ENCODE measurements at regions not wholly inside any gene's neighbourhood (a gene's known extent, or its start where the extent isn't known, plus 50 kb on each side); places are given as distances from the start of the nearest gene placed in this dataset.
A peak's percentile ranks its signal among the peaks of the same experiment; 100 is the strongest.

DNA sequence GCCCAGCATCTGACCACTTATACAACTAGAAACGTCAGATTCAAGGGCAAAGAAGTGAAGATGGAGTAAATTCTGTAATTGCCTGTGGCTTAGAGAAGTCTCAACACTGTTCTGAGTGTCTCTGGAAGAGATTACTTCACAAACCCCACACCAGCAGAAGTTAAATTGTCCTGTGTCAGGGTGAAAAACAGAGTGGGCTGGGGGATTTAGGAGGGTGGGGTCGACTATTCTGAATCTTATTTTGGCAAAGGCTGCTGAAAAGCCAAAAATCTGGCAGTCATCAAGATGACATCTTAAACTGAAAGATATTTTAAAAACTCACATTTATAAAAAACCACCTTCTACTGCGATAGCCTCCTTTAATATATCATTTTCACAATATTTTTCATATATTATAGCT is 180.8 kb downstream of the KLHL28 start:
- H2AFZ ChIP-seq (ENCODE audit: low read length) = no peak overlapping the region
- H3K4me3 ChIP-seq (ENCODE audit: low read length in 2 of 2) = no peak overlapping the region
- peaks cover 0 to 3% of the 10 kb centered on the region in 2 donors for H3K4me1 ChIP-seq (ENCODE audit: control insufficient read depth in 2 of 2, insufficient read depth in 1 of 2, low read depth in 1 of 2, low read length in 2 of 2)
- no peaks in the 10 kb centered on the region for H3K36me3 ChIP-seq (replicated peaks in 1 of 2; ENCODE audit: control insufficient read depth in 2 of 2, insufficient read depth in 2 of 2, low read length in 2 of 2)
- H3K27ac ChIP-seq (replicated peaks; ENCODE audit: low read length) = no peak overlapping the region
- H4K8ac ChIP-seq (ENCODE audit: low read depth, low read length) = no peak overlapping the region
- no peak overlapping the region for H2BK120ac ChIP-seq (ENCODE audit: low read depth, low read length)
- 100% methylated on average over 1 of the region's 3 CpGs for WGBS, 2 donors (ENCODE audit: extremely low coverage in 2 of 2, insufficient read length in 2 of 2, insufficient replicate concordance in 1 of 2)
- no peak overlapping the region for H2AK5ac ChIP-seq (ENCODE audit: low read depth, low read length)
- H3K23ac ChIP-seq (ENCODE audit: low read depth, low read length, poor library complexity) = no peak overlapping the region
- H2BK15ac ChIP-seq (ENCODE audit: low read length) = no peak overlapping the region
- no peak overlapping the region for H3K9ac ChIP-seq (ENCODE audit: low read depth, low read length, poor library complexity)
- DNase-seq (ENCODE audit: low spot score) = no peak
- H3K4ac ChIP-seq (ENCODE audit: low read length) = no peak overlapping the region
- H3K27me3 ChIP-seq (ENCODE audit: control insufficient read depth in 3 of 3, insufficient read depth in 3 of 3, low read depth in 1 of 3, low read length in 3 of 3) = no peaks in the 10 kb centered on the region
- H3K4me2 ChIP-seq (ENCODE audit: insufficient read depth, low read length, poor library complexity, severe bottlenecking) = no peak overlapping the region
- H3K79me1 ChIP-seq (ENCODE audit: low read depth, low read length) = peaks cover 2% of the 10 kb centered on the region
- H3K18ac ChIP-seq (ENCODE audit: low read length) = no peak overlapping the region
- H2BK5ac ChIP-seq (ENCODE audit: low read length) = no peak overlapping the region
- no peak overlapping the region for H3K14ac ChIP-seq (ENCODE audit: low read length)
- H4K91ac ChIP-seq (ENCODE audit: low read depth, low read length, poor library complexity) = no peak overlapping the region
- no peaks in the 10 kb centered on the region for H3K9me3 ChIP-seq (replicated peaks in 1 of 2; ENCODE audit: control insufficient read depth in 2 of 2, insufficient read depth in 1 of 2, low read depth in 1 of 2, low read length in 2 of 2)
- H2BK12ac ChIP-seq (ENCODE audit: low read length) = no peak overlapping the region

DNA sequence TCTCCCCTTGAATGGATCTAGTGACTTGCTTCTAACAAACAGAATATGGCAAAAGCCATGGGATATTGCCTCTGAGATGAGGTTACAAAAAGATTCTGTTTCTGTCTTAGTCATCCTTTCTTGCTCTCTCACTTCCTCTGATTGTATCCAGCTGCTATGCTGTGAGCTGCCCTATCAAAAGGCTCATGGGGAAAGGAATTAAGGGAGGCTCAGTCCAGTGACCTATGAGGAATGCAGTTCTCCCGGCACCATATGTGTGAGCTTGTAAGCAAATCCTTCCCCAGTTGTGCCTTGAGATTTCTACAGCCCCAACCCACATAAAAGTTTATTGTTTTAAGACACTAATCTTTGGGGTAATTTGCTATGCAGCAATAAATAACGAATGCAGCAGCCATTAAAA is 183.1 kb downstream of the KLHL28 start:
- no peak overlapping the region for H3K23ac ChIP-seq (ENCODE audit: low read depth, low read length, poor library complexity)
- no peak overlapping the region for H3K14ac ChIP-seq (ENCODE audit: low read length)
- H3K4me2 ChIP-seq (ENCODE audit: insufficient read depth, low read length, poor library complexity, severe bottlenecking) = no peak overlapping the region
- H3K9me3 ChIP-seq (replicated peaks in 1 of 2; ENCODE audit: control insufficient read depth in 2 of 2, insufficient read depth in 1 of 2, low read depth in 1 of 2, low read length in 2 of 2) = no peaks in the 10 kb centered on the region
- H3K4ac ChIP-seq (ENCODE audit: low read length) = no peak overlapping the region
- no peak overlapping the region for H2BK12ac ChIP-seq (ENCODE audit: low read length)
- peaks cover 0 to 3% of the 10 kb centered on the region in 2 donors for H3K4me1 ChIP-seq (ENCODE audit: control insufficient read depth in 2 of 2, insufficient read depth in 1 of 2, low read depth in 1 of 2, low read length in 2 of 2)
- no peak overlapping the region for H2BK15ac ChIP-seq (ENCODE audit: low read length)
- peak overlapping the region; percentile 9 for H2AFZ ChIP-seq (ENCODE audit: low read length)
- no peak overlapping the region for H2BK120ac ChIP-seq (ENCODE audit: low read depth, low read length)
- H3K9ac ChIP-seq (ENCODE audit: low read depth, low read length, poor library complexity) = no peak overlapping the region
- H3K36me3 ChIP-seq (replicated peaks in 1 of 2; ENCODE audit: control insufficient read depth in 2 of 2, insufficient read depth in 2 of 2, low read length in 2 of 2) = no peaks in the 10 kb centered on the region
- no peak overlapping the region for H2AK5ac ChIP-seq (ENCODE audit: low read depth, low read length)
- H3K27ac ChIP-seq (replicated peaks; ENCODE audit: low read length) = no peak overlapping the region
- no peak overlapping the region for H4K8ac ChIP-seq (ENCODE audit: low read depth, low read length)
- no peak overlapping the region for H4K91ac ChIP-seq (ENCODE audit: low read depth, low read length, poor library complexity)
- no peak overlapping the region for H3K18ac ChIP-seq (ENCODE audit: low read length)
- H2BK5ac ChIP-seq (ENCODE audit: low read length) = no peak overlapping the region
- DNase-seq (ENCODE audit: low spot score) = peak; percentile 37
- H3K4me3 ChIP-seq (ENCODE audit: low read length in 2 of 2) = no peak overlapping the region
- WGBS, 2 donors (ENCODE audit: extremely low coverage in 2 of 2, insufficient read length in 2 of 2, insufficient replicate concordance in 1 of 2) = no CpG with 5 or more reads among the region's 2 CpGs
- no peaks in the 10 kb centered on the region for H3K27me3 ChIP-seq (ENCODE audit: control insufficient read depth in 3 of 3, insufficient read depth in 3 of 3, low read depth in 1 of 3, low read length in 3 of 3)
- H3K79me1 ChIP-seq (ENCODE audit: low read depth, low read length) = no peaks in the 10 kb centered on the region

DNA sequence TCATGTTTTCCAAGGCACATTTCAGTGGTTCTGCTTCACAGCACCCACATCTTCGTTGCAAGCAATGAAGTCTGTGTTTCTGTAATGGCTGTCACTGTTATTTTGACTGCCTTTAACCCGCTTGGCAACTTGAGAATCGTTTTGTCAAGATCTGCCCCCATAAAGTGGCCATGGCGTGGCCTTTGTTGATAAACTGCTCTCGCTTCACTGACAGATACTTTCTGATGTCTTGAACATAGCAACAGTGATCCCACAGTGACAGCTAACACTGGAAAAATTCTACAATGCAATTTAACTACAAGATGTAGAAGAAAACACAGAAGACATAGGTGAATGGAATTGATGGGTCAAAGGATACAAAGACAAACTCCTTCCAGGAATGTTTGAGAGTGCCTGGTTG is 184.2 kb downstream of the KLHL28 start:
- no CpG with 5 or more reads among the region's 5 CpGs for WGBS, 2 donors (ENCODE audit: extremely low coverage in 2 of 2, insufficient read length in 2 of 2, insufficient replicate concordance in 1 of 2)
- H3K79me1 ChIP-seq (ENCODE audit: low read depth, low read length) = no peaks in the 10 kb centered on the region
- H3K27ac ChIP-seq (replicated peaks; ENCODE audit: low read length) = no peak overlapping the region
- no peak overlapping the region for H3K4ac ChIP-seq (ENCODE audit: low read length)
- H3K4me1 ChIP-seq (ENCODE audit: control insufficient read depth in 2 of 2, insufficient read depth in 1 of 2, low read depth in 1 of 2, low read length in 2 of 2) = peaks cover 0 to 3% of the 10 kb centered on the region in 2 donors
- H3K23ac ChIP-seq (ENCODE audit: low read depth, low read length, poor library complexity) = no peak overlapping the region
- H2AK5ac ChIP-seq (ENCODE audit: low read depth, low read length) = no peak overlapping the region
- H3K14ac ChIP-seq (ENCODE audit: low read length) = no peak overlapping the region
- no peak overlapping the region for H2BK5ac ChIP-seq (ENCODE audit: low read length)
- H2BK120ac ChIP-seq (ENCODE audit: low read depth, low read length) = no peak overlapping the region
- H3K9ac ChIP-seq (ENCODE audit: low read depth, low read length, poor library complexity) = no peak overlapping the region
- no peak overlapping the region for H4K8ac ChIP-seq (ENCODE audit: low read depth, low read length)
- no peak overlapping the region for H2BK12ac ChIP-seq (ENCODE audit: low read length)
- H3K36me3 ChIP-seq (replicated peaks in 1 of 2; ENCODE audit: control insufficient read depth in 2 of 2, insufficient read depth in 2 of 2, low read length in 2 of 2) = no peaks in the 10 kb centered on the region
- no peak overlapping the region for H3K4me2 ChIP-seq (ENCODE audit: insufficient read depth, low read length, poor library complexity, severe bottlenecking)
- no peaks in the 10 kb centered on the region for H3K9me3 ChIP-seq (replicated peaks in 1 of 2; ENCODE audit: control insufficient read depth in 2 of 2, insufficient read depth in 1 of 2, low read depth in 1 of 2, low read length in 2 of 2)
- DNase-seq (ENCODE audit: low spot score) = no peak
- H2AFZ ChIP-seq (ENCODE audit: low read length) = no peak overlapping the region
- no peak overlapping the region for H2BK15ac ChIP-seq (ENCODE audit: low read length)
- H3K27me3 ChIP-seq (ENCODE audit: control insufficient read depth in 3 of 3, insufficient read depth in 3 of 3, low read depth in 1 of 3, low read length in 3 of 3) = no peaks in the 10 kb centered on the region
- H3K18ac ChIP-seq (ENCODE audit: low read length) = no peak overlapping the region
- no peak overlapping the region for H4K91ac ChIP-seq (ENCODE audit: low read depth, low read length, poor library complexity)
- no peak overlapping the region for H3K4me3 ChIP-seq (ENCODE audit: low read length in 2 of 2)

DNA sequence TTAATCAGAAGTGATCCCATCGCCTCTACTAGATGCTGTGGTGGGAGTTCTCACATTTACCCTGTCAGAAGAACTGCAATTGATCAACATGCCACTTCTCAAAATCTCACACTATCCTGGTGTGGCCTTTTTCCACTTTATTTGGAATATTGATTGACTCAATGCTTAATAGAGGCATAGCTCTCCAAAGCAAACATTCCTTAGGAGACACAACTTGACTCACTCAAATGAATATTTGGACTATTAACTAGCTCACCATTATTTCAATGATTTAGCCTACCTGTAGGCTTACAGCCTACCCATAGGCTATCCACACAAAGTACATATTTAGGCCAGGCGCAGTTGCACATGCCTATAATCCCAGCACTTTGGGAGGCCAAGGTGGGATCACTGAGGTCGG is 186.5 kb downstream of the KLHL28 start:
- Histone ChIP-seq H3K79me1 (ENCODE audit: low read depth, low read length) (no peaks in the 10 kb centered on the region), H2BK12ac (ENCODE audit: low read length) (no peak overlapping the region), H3K14ac (ENCODE audit: low read length) (no peak overlapping the region), H3K27me3 (ENCODE audit: control insufficient read depth in 3 of 3, insufficient read depth in 3 of 3, low read depth in 1 of 3, low read length in 3 of 3) (no peaks in the 10 kb centered on the region), H3K9ac (ENCODE audit: low read depth, low read length, poor library complexity) (no peak overlapping the region), H3K9me3 (replicated peaks in 1 of 2; ENCODE audit: control insufficient read depth in 2 of 2, insufficient read depth in 1 of 2, low read depth in 1 of 2, low read length in 2 of 2) (no peaks in the 10 kb centered on the region), H3K18ac (ENCODE audit: low read length) (no peak overlapping the region), H3K4ac (ENCODE audit: low read length) (no peak overlapping the region), H4K91ac (ENCODE audit: low read depth, low read length, poor library complexity) (no peak overlapping the region), H3K4me1 (ENCODE audit: control insufficient read depth in 2 of 2, insufficient read depth in 1 of 2, low read depth in 1 of 2, low read length in 2 of 2) (peaks cover 0 to 3% of the 10 kb centered on the region in 2 donors), H2AFZ (ENCODE audit: low read length) (no peak overlapping the region), H3K27ac (replicated peaks; ENCODE audit: low read length) (no peak overlapping the region), H3K4me2 (ENCODE audit: insufficient read depth, low read length, poor library complexity, severe bottlenecking) (no peak overlapping the region), H2AK5ac (ENCODE audit: low read depth, low read length) (no peak overlapping the region), H3K23ac (ENCODE audit: low read depth, low read length, poor library complexity) (no peak overlapping the region), H3K4me3 (ENCODE audit: low read length in 2 of 2) (no peak overlapping the region), H2BK120ac (ENCODE audit: low read depth, low read length) (no peak overlapping the region), H3K36me3 (replicated peaks in 1 of 2; ENCODE audit: control insufficient read depth in 2 of 2, insufficient read depth in 2 of 2, low read length in 2 of 2) (no peaks in the 10 kb centered on the region), H2BK5ac (ENCODE audit: low read length) (no peak overlapping the region), H2BK15ac (ENCODE audit: low read length) (no peak overlapping the region), H4K8ac (ENCODE audit: low read depth, low read length) (no peak overlapping the region)
- no peak for DNase-seq (ENCODE audit: low spot score)
- WGBS, 2 donors (ENCODE audit: extremely low coverage in 2 of 2, insufficient read length in 2 of 2, insufficient replicate concordance in 1 of 2) = no CpG with 5 or more reads among the region's 3 CpGs
